AML-193 (cell line): ENCODE measurements at regions not wholly inside any gene's neighbourhood (a gene's known extent, or its start where the extent isn't known, plus 50 kb on each side); places are given as distances from the start of the nearest gene placed in this dataset.

ENCODE experiments used
- DNase-seq, 2 experiments: peaks; one replicate each; lab custom pipeline; 2025; lab: John Stamatoyannopoulos, UW

GRCh38 chr5:30063503-30063902, 1130.0 kb upstream of the CDH6 start:
- no peak for DNase-seq

GRCh38 chr5:30051976-30052375, 1141.5 kb upstream of the CDH6 start:
- DNase-seq: no peak

GRCh38 chr5:30050056-30050815, 1143.2 kb upstream of the CDH6 start:
- DNase-seq: no peak

GRCh38 chr5:30042677-30043076, 1150.8 kb upstream of the CDH6 start:
- no peak for DNase-seq

- no peak for DNase-seq
These were observed 1151.6 kb upstream of the CDH6 start for GRCh38 chr5:30041831-30042385.

- no peak for DNase-seq
These were observed 1152.2 kb upstream of the CDH6 start for GRCh38 chr5:30041291-30041690.

- DNase-seq: peak; percentile 29 to 52
These were observed 1152.9 kb upstream of the CDH6 start for GRCh38 chr5:30040488-30041118.

- DNase-seq: no peak
These were observed 1154.1 kb upstream of the CDH6 start for GRCh38 chr5:30039379-30039778.

- DNase-seq: no peak
These were observed 1158.6 kb upstream of the CDH6 start for GRCh38 chr5:30034870-30035269.

GRCh38 chr5:30030101-30030500, 1163.4 kb upstream of the CDH6 start:
- no peak for DNase-seq

- no peak for DNase-seq
These were observed 1191.7 kb upstream of the CDH6 start for GRCh38 chr5:30001826-30002225.

GRCh38 chr5:30000231-30000630, 1193.3 kb upstream of the CDH6 start:
- no peak for DNase-seq

- no peak for DNase-seq
These were observed 1198.3 kb upstream of the CDH6 start for GRCh38 chr5:29995154-29995553.

GRCh38 chr5:29994519-29994918, 1199.0 kb upstream of the CDH6 start:
- DNase-seq: no peak

- DNase-seq: no peak
These were observed 1200.2 kb upstream of the CDH6 start for GRCh38 chr5:29993286-29993685.

GRCh38 chr5:29992248-29992647, 1201.2 kb upstream of the CDH6 start:
- no peak for DNase-seq

- no peak for DNase-seq
These were observed 1202.8 kb upstream of the CDH6 start for GRCh38 chr5:29990681-29991080.

GRCh38 chr5:29984156-29984540, 1209.3 kb upstream of the CDH6 start:
- no peak for DNase-seq

GRCh38 chr5:29983528-29984155, 1209.8 kb upstream of the CDH6 start:
- no peak for DNase-seq

- DNase-seq: no peak
These were observed 1211.0 kb upstream of the CDH6 start for GRCh38 chr5:29982457-29982856.

- DNase-seq: no peak
These were observed 1220.9 kb upstream of the CDH6 start for GRCh38 chr5:29972597-29972996.

GRCh38 chr5:29963956-29964355, 1229.5 kb upstream of the CDH6 start:
- DNase-seq: no peak

- DNase-seq: no peak
These were observed 1233.2 kb upstream of the CDH6 start for GRCh38 chr5:29960323-29960722.
